Activated CD4-positive, alpha-beta T cell treated with anti-CD3 and anti-CD28 coated beads for 48 hours (primary cell): ENCODE measurements at regions not wholly inside any gene's neighbourhood (a gene's known extent, or its start where the extent isn't known, plus 50 kb on each side); places are given as distances from the start of the nearest gene placed in this dataset.
"Not testable (repeated sequence)": the region's sequence is repeated elsewhere in the genome, so short reads cannot be mapped to it uniquely, and the experiment has no call there.

Experiments
- DNase-seq: peaks from one replicate; pipeline ENCODE4 v3.0.0-alpha.2; 2020

DNA sequence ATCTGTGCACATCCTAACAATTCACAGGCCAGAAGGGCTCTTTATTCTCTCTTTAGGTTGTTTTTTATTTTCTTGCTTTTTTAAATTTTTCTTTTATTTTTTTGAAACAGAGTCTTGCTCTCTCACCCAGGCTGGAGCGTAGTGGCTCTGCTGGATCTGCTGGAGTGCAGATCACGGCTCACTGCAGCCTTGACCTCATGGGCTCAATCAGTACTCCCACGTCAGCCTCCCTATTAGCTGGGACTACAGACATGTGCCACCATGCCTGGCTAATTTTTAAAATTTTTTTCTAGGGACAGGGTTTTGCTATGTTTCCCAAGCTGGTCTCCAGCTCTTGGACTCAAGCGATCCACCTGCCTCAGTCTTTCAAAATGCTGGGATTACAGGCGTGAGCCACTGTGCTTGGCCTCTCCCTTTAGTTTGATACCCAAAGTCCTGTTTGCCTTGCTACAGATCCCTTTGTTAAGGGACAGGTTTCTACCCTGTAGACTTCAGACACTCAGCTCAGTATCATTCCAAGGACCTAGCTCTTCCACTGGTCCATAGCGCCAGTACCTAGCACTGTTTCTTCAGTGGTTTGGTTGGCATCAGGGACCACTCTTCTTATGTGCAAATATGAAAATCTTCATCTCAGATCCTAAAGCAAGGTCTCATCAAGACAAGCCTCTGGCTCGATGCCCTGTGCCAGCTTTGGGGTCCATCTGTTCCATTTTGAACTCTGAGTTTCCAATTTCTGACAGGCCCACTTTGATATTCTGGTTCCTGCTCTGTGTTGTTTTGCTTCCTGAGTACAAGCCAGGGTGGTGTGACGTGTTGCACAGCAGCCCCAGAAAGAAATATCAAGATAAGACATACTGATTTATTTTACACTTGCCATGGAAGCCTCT is 211.7 kb downstream of the FAT3 start:
- DNase-seq = no peak

- DNase-seq = no peak
These were observed 214.5 kb downstream of the FAT3 start for GRCh38 chr11:92439133-92439532.

DNA sequence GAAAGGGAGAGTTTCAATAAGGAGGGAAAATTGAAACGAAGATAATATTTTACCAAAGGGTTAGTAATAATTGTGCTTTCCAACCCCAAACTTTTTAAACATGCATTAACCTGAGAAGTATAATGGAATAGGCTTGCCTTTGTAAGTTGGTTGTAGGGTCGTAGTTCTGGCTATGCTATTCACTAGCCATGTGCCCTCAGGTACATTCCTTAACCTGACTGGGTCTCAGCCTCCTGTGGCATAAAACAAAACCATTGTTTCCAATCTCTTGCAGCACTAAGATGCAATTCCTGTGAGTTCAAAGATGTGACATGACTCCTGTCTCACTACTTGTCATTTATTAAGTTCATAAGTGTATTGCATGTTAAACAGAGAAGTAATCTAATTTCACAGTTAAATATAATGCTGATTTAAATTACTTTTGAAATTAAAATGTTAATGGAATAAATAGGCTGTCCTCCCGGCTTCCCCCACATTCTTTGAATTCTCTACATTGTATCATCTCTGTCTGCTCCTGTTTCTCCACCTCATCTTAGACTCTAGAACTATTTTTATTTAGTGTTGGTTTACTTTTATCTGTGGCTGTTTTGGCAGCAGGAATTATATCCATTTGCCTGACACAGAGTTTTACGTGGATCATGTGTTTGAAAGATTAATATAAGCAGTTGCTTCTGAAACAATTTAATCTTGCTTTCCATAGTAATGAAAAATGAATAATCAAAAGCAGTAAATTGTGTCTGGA is 216.3 kb downstream of the FAT3 start:
- no peak for DNase-seq

DNA sequence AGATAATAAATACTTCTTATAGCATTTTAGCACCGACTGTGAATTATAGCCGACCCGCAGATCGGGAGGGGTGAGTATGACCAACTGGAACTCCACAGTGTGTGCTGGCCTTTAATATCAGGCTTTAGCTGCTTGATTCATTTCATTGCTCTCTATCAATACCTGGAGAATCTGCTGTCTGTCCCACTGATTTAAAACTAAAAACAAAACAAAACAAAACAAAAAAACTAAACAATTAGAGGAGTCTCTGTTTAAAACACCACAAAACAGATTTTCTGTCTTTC is 216.8 kb downstream of the FAT3 start:
- DNase-seq = no peak

DNA sequence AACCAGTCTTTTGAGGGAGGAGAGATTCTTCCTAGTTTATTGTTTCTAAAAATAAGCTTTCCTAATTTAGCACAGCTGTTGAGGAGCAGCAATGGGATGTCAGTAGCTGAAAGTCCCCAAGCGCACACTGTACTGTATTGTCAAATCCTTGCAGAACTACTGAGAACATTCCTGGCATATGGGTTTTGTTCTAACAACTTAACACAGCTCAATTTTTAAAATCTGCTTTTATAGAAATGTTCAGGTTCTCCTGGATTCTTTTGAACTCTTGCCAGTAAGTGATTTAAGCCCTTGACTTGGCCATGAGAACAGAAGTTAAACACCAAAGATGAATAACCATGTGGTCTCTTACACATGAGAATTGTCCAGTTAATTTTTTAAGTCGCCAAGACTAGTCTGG is 218.6 kb downstream of the FAT3 start:
- DNase-seq = no peak

DNA sequence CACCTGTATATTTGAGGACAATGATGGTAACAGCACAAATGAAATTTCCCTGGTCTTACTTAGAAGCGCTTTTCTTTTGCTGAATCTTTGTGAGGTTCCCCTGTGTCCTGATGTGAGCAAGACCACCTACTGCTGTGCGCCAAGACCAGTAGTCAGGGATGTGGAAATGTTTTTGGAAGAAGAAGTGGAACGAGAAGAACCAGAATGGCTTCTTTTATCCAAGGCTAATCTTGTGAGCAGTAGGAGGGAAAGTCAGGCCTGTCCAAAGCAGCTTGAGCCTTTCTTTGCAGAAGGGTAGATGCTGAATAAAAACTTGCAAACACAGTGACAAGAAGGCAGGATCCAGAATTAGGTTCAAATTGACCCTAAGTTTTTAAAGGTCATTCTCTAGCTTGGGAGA is 223.0 kb downstream of the FAT3 start:
- DNase-seq = no peak

GRCh38 chr11:92449222-92449621 is 224.6 kb downstream of the FAT3 start:
- DNase-seq = no peak

GRCh38 chr11:92449780-92450179 is 225.2 kb downstream of the FAT3 start:
- no peak for DNase-seq

DNA sequence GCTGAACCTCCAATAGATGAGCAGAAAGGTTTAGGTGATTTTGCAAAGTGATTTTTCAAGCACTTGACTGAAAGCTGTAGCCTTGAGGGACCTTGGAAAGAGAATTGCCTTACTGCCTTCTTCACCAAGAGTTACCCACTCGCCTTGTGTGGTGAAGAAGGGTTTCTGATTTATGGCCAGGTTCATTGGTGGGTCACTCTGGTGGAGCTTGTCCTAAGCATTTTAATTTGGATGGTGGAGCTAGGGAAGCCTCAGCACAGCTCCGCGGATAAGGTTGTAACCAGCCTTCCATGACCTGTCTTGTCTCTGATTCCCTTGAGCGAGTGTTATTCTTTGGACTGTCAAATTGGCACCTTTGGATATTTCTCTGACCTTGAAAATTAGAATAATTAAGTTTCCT is 226.4 kb downstream of the FAT3 start:
- no peak for DNase-seq

- DNase-seq = no peak
These were observed 228.4 kb downstream of the FAT3 start for GRCh38 chr11:92453055-92453454.

GRCh38 chr11:92455210-92455790 is 230.7 kb downstream of the FAT3 start:
- no peak for DNase-seq

- no peak for DNase-seq
These were observed 232.6 kb downstream of the FAT3 start for GRCh38 chr11:92457250-92457649.

GRCh38 chr11:92458486-92458885 is 233.9 kb downstream of the FAT3 start:
- DNase-seq = no peak

GRCh38 chr11:92460213-92460612 is 235.6 kb downstream of the FAT3 start:
- DNase-seq = no peak

DNA sequence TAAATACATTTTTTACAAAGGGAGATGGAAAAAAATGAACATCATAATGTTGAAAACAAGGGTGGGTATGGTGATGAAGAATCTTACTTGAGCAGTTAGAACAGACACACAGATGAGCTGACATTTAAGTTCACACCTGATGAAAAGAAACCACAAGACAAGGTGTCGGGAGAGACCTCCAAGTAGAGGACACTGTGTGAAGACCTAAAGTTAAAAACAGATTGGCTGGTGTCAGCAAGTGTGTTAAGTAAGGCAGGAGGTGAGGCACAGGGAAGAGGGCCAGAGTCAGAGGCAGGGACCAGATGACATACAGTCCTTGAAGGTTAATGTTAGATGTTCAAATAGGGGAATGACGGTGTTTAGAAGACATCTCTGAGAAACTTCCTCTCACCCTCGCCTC is 236.8 kb downstream of the FAT3 start:
- no peak for DNase-seq

DNA sequence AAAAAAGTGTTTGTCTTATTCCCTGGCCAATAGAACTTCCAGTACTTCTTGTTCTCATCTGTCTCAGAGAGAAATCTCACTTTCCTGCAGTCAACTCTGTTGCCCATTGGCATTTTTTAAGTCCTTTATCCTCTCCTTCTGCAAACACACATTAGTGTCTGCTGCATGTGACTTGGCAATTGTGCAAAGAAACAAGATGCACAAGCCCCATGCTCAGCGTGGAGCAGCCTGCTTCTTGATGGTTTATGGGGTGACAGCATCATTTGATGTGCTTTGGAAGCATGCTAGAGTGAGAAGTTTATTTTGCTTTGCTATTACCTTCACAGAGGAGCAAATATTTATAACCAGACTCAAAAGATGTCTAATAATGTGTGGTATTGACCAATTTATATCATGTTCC is 238.2 kb downstream of the FAT3 start:
- DNase-seq = no peak

GRCh38 chr11:92464822-92465221 is 240.2 kb downstream of the FAT3 start:
- DNase-seq = no peak

DNA sequence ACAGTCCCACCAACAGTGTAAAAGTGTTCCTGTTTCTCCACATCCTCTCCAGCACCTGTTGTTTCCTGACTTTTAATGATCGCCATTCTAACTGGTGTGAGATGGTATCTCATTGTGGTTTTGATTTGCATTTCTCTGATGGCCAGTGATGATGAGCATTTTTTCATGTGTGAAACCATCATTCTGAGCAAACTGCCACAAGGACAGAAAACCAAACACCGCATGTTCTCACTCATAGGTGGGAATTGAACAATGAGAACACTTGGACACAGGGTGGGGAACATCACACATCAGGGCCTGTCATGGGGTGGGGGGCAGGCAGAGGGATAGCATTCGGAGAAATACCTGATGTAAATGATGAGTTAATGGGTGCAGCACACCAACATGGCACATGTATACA is 240.8 kb downstream of the FAT3 start:
- DNase-seq = not testable (repeated sequence)

DNA sequence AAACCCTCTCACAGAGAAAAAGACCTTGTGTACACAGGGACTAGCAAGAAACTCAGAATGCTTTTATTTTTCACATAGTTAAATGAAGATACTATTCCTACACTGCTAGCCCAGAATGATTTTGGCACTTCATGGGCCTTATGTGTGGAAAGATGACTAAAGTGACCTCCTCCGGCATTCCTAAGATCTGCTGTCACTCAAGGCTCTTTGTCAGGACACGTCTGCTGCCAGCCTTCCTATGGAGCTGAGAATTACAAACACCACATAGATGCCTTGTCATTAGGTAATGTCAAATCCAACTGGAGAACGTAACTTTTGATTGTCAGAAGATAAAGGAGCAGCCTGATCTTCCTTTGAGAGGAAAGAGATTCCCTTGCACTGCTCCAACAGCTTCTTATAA is 249.1 kb downstream of the FAT3 start:
- no peak for DNase-seq

DNA sequence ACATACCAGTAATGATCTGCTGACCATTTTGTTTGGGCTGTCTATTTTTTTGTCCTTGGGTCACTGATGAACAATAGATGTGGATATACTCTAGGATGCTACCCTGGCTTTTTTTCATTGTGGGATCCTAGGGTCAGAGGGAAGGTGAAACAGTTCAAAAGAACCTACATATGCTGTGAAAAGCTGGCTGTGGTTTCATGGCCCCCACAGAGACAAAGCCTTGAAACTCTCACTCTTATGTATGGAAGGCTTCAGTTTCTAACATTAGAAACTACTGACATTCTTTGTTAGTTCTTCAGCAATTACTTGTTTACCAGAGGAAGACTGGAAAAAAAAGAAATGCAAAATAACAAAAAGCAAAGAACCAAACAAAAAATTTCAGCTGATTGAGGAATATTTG is 250.7 kb downstream of the FAT3 start:
- DNase-seq = no peak

- DNase-seq = no peak
These were observed 251.2 kb downstream of the FAT3 start for GRCh38 chr11:92475819-92476218.

- no peak for DNase-seq
These were observed 253.1 kb downstream of the FAT3 start for GRCh38 chr11:92477686-92478085.

GRCh38 chr11:92480499-92480898 is 255.9 kb downstream of the FAT3 start:
- DNase-seq = no peak

- DNase-seq = no peak
These were observed 258.0 kb downstream of the FAT3 start for GRCh38 chr11:92482492-92483060.
